Tibial artery (tissue), 4 donors: ENCODE measurements at regions not wholly inside any gene's neighbourhood (a gene's known extent, or its start where the extent isn't known, plus 50 kb on each side); places are given as distances from the start of the nearest gene placed in this dataset.
"Not testable (repeated sequence)": the region's sequence is repeated elsewhere in the genome, so short reads cannot be mapped to it uniquely, and the experiment has no call there.

ENCODE experiments used
- DNase-seq, 2 donors: peaks; one replicate each; pipeline ENCODE4 v3.0.0-alpha.2; 2019
- H3K27ac ChIP-seq, 2 donors: fragments of 200-600 bp; sonication (generic) in 1 of 2; 1 replicate in 1 of 2; 2 replicates in 1 of 2; pipeline ENCODE4 v1.5.1; 2018 to 2019; ENCODE audit warnings: mild to moderate bottlenecking in 1 of 2
- H3K27me3 ChIP-seq, 2 donors: fragments of 200-600 bp; sonication (generic) in 1 of 2; one replicate each; pipeline versions ENCODE4 v1.5.1 to v1.6.0; 2016 to 2019
- H3K36me3 ChIP-seq, 3 donors: fragments of 200-600 bp; sonication (generic) in 2 of 3; one replicate each; pipeline ENCODE4 v1.5.1; 2016 to 2019; ENCODE audit warnings: mild to moderate bottlenecking in 2 of 3
- H3K4me1 ChIP-seq, 4 donors: fragments of 200-600 bp; sonication (generic) in 2 of 4; 1 replicate in 3 of 4; 2 replicates in 1 of 4; pipeline ENCODE4 v1.5.1; 2016 to 2019
- H3K4me3 ChIP-seq, 2 donors: fragments of 200-600 bp; sonication (generic) in 1 of 2; 1 replicate in 1 of 2; 2 replicates in 1 of 2; pipeline ENCODE4 v1.5.1; 2018 to 2019; ENCODE audit warnings: mild to moderate bottlenecking in 2 of 2
- H3K9me3 ChIP-seq, 3 donors: fragments of 200-600 bp; sonication (generic) in 1 of 3; one replicate each; pipeline ENCODE4 v1.5.1; 2016 to 2019
- intact Hi-C: fragments of 100-400 bp; cut with DNase I; formaldehyde crosslinking; loops from one replicate; pipeline ENCODE4 v1.15.0; 2023; ENCODE audit warnings: low total_unique reads
- TF ChIP-seq, protein P1 (sequence below), 2 experiments: fragments of 200-600 bp in 1 of 2; fragments of 450-650 bp in 1 of 2; IDR thresholded peaks; one replicate each; pipeline ENCODE4 v1.5.1; 2017 to 2019; ENCODE audit warnings: antibody characterized with exemption in 2 of 2, mild to moderate bottlenecking in 1 of 2, moderate library complexity in 1 of 2

DNA sequence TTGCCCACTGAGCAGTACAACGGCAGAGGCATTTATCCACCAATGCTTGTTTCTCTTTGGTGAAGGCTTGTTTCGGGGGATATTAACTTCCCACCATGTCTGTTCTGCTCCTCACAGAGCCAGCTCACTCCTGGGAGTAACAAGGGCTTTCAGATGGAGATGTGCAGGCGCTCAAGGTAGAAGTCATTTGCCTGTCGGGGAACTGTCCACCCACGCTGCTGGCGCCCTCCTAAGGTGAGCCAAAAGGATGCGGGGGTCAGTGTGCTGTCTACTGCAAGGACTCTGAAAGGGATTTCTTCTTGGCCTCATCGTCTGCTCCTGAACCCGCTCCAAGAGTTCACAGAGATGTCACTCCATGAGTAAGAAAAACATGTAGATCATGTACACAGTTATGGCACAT lies 57.0 kb upstream of the CYRIA start:
- intact Hi-C loops, result no loop called here
- peaks cover 0 to 36% of the 10 kb centered on the region in 2 donors for H3K27me3 ChIP-seq
- TF ChIP-seq, protein P1, sequence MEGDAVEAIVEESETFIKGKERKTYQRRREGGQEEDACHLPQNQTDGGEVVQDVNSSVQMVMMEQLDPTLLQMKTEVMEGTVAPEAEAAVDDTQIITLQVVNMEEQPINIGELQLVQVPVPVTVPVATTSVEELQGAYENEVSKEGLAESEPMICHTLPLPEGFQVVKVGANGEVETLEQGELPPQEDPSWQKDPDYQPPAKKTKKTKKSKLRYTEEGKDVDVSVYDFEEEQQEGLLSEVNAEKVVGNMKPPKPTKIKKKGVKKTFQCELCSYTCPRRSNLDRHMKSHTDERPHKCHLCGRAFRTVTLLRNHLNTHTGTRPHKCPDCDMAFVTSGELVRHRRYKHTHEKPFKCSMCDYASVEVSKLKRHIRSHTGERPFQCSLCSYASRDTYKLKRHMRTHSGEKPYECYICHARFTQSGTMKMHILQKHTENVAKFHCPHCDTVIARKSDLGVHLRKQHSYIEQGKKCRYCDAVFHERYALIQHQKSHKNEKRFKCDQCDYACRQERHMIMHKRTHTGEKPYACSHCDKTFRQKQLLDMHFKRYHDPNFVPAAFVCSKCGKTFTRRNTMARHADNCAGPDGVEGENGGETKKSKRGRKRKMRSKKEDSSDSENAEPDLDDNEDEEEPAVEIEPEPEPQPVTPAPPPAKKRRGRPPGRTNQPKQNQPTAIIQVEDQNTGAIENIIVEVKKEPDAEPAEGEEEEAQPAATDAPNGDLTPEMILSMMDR (IDR thresholded peaks at IDR 0.05), result no peak
- peaks cover 0 to 26% (median 15%) of the 10 kb centered on the region in 4 donors for H3K4me1 ChIP-seq
- no peak for DNase-seq
- H3K27ac ChIP-seq, result no peak overlapping the region
- no peaks in the 10 kb centered on the region for H3K36me3 ChIP-seq
- no peaks in the 10 kb centered on the region for H3K9me3 ChIP-seq
- no peak overlapping the region for H3K4me3 ChIP-seq

DNA sequence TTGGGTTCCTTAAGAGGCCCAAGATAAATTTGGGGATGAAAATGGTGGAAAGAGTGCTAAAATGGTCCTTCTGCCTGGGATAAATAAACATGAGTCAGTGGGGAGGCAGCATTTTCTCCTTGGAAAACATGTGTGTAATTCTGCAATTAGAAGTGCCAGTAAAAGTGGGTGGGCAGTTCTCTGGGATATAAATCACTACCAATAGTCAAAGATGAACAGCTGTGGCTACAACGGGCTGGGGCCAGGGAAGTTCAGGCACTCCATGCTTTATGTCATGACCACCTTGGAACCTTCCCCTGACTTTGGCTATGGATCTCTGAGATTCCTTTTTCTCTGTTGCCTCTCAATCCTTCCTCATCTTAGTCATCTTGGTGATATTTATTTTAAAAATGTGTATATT lies 56.5 kb upstream of the CYRIA start:
- intact Hi-C loops, result no loop called here
- H3K4me3 ChIP-seq, result no peak overlapping the region
- TF ChIP-seq, protein P1 (IDR thresholded peaks at IDR 0.05), result no peak

DNA sequence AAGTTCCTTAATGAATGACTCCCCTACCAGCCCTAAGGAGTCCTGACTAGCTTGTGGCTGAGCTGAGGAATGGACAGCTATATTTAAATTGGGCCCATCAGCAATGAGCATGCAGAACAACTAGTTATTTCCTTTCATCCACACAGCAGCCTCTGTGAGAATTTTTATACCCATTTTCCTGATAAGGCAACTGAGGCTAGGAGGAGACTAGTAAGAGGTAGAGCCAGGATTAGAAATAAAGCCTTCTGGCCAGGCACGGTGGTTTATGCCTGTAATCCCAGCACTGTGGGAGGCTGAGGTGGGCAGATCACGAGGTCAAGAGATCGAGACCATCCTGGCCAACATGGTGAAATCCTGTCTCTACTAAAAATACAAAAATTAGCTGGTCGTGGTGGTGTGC lies 55.9 kb upstream of the CYRIA start:
- H3K4me1 ChIP-seq, result peaks cover 0 to 15% (median 5%) of the 10 kb centered on the region in 4 donors
- H3K36me3 ChIP-seq, H3K9me3 ChIP-seq, H3K27ac ChIP-seq, H3K4me3 ChIP-seq, intact Hi-C loops, DNase-seq: not testable (repeated sequence)
- peaks cover 0 to 40% of the 10 kb centered on the region in 2 donors for H3K27me3 ChIP-seq

More for the DNA sequence above, 56.5 kb upstream of the CYRIA start:
- H3K27ac ChIP-seq, result no peak overlapping the region
- no peaks in the 10 kb centered on the region for H3K9me3 ChIP-seq
- peaks cover 0 to 36% of the 10 kb centered on the region in 2 donors for H3K27me3 ChIP-seq
- no peaks in the 10 kb centered on the region for H3K36me3 ChIP-seq
- H3K4me1 ChIP-seq, result peaks cover 0 to 21% (median 10%) of the 10 kb centered on the region in 4 donors
- DNase-seq, result no peak

DNA sequence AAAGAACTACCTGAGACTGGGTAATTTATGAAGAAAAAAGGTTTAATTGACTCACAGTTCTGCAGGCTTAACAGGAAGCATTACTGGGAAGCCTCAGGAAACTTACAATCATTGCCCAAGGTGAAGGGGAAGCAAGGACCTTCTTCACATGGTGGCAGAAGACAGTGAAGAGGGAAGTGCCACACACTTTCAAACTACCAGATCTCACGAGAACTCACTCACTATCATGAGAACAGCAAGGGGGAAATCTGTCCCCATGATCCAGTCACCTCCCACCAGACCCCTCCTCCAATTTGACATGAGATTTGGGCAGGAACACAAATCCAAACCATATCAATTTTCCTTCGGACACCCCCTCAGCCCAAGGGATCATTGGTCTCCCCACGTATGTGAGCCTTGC lies 55.1 kb upstream of the CYRIA start:
- H3K27ac ChIP-seq, H3K9me3 ChIP-seq, H3K4me3 ChIP-seq, intact Hi-C loops, DNase-seq, H3K36me3 ChIP-seq: not testable (repeated sequence)
- Histone ChIP-seq H3K4me1 (peaks cover 0 to 14% (median 5%) of the 10 kb centered on the region in 4 donors), H3K27me3 (peaks cover 0 to 44% of the 10 kb centered on the region in 2 donors)

DNA sequence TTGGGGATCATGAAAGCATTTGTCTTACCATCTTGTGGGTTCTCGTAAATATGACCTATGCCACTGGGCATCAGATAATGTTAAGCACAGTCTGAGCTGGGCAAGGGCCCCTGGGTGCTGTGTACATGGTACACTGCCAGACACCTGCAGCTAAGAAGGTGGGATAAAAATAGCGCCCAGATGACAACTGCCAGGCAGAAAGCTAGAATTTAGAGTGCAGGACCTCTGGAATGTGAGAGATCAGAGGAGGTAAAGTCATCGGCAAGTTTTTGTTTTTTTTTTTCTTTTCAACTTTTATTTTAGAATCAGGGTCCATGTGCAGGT lies 53.8 kb upstream of the CYRIA start:
- Histone ChIP-seq H3K27me3 (peaks cover 0 to 49% of the 10 kb centered on the region in 2 donors), H3K4me1 (peaks cover 0 to 14% (median 5%) of the 10 kb centered on the region in 4 donors), H3K4me3 (no peak overlapping the region), H3K9me3 (no peaks in the 10 kb centered on the region), H3K36me3 (no peaks in the 10 kb centered on the region), H3K27ac (no peak overlapping the region)
- intact Hi-C loops, result no loop called here
- TF ChIP-seq, protein P1 (IDR thresholded peaks at IDR 0.05), result no peak
- no peak for DNase-seq

DNA sequence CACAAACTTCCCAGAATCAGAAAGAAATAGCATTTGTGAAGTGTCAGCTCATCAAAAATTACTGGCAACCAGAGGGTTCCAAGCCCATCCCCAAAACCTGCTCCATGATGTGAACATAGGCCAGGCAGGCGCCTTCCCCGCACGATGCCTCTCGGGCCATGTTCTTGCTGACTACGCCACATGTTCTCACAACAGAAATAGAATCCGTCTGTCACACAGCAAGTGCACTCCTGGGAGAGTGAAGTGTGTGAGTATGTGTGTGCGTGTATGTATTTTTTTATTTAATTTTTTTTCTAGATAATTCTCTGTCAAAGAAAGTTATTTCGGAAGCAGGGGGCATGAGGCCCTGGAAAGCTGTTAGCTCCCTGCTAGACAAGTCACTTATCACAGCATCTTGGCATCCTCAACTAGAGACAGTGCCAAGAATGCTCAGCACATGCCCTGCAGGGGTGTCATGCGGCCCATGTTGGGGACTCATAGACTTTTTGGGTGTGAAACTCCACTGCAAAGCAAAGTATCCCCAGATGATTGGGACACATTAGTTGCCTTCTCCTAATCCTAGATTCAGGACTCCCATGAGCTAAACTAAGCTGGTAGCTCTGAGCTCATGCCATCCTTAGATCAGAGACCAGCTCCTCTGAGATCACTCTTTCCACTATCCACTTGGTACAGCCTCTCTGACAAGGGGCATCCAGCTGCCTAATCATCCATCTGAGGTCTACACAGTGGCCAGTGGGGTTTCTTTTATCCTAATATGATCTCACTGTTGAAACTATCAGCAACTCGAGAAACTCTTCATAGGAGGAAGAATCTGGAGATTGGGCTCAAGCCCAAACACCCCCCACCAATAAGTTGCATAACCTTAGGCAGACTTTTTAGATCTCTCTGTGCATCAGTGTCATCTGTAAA lies 53.2 kb upstream of the CYRIA start:
- H3K4me1 ChIP-seq, result peaks cover 0 to 14% (median 5%) of the 10 kb centered on the region in 4 donors
- intact Hi-C loops, result no loop called here
- no peak for DNase-seq
- no peaks in the 10 kb centered on the region for H3K36me3 ChIP-seq
- H3K4me3 ChIP-seq, result no peak overlapping the region
- no peak overlapping the region for H3K27ac ChIP-seq
- H3K27me3 ChIP-seq, result peaks cover 0 to 48% of the 10 kb centered on the region in 2 donors
- no peaks in the 10 kb centered on the region for H3K9me3 ChIP-seq
- TF ChIP-seq, protein P1 (IDR thresholded peaks at IDR 0.05), result no peak
